Activated CD8-positive, alpha-beta T cell treated with anti-CD3 and anti-CD28 coated beads for 36 hours (primary cell): ENCODE measurements at regions not wholly inside any gene's neighbourhood (a gene's known extent, or its start where the extent isn't known, plus 50 kb on each side); places are given as distances from the start of the nearest gene placed in this dataset.

Experiments
- ATAC-seq: fragments of 200-7000 bp; cut with Tn5 transposase; one replicate; pipeline ENCODE4 v1.10.0; 2021; ENCODE audit warnings: mild to moderate bottlenecking, moderate library complexity
- CTCF ChIA-PET: fragments of 350-600 bp; sonication (Branson Sonifier 250); formaldehyde crosslinking; loops from one replicate; lab custom pipeline; 2021; ENCODE audit warnings: antibody characterized with exemption; lab: Charles Lee
- POLR2A ChIA-PET: fragments of 350-600 bp; sonication (Branson Sonifier 250); formaldehyde crosslinking; loops from one replicate; lab custom pipeline; 2021; ENCODE audit warnings: antibody characterized with exemption; lab: Charles Lee
- DNase-seq: peaks from one replicate; pipeline ENCODE4 v3.0.0-alpha.2; 2020
- H3K27ac Mint-ChIP-seq: one replicate; pipeline ENCODE4 v1.8.0; 2021; ENCODE audit warnings: mild to moderate bottlenecking, mixed read lengths
- H3K27me3 Mint-ChIP-seq: one replicate; pipeline ENCODE4 v1.8.0; 2021; ENCODE audit warnings: mixed read lengths
- H3K36me3 Mint-ChIP-seq: one replicate; pipeline ENCODE4 v1.8.0; 2021; ENCODE audit warnings: low read depth, mixed read lengths
- H3K4me1 Mint-ChIP-seq: one replicate; pipeline ENCODE4 v1.8.0; 2021; ENCODE audit warnings: low read depth, mixed read lengths
- H3K4me3 Mint-ChIP-seq: one replicate; pipeline ENCODE4 v1.8.0; 2021; ENCODE audit warnings: mild to moderate bottlenecking, moderate library complexity, mixed read lengths
- H3K9me3 Mint-ChIP-seq: one replicate; pipeline ENCODE4 v1.8.0; 2021; ENCODE audit warnings: mixed read lengths
- intact Hi-C: fragments of 100-400 bp; cut with micrococcal nuclease; formaldehyde crosslinking; loops from one replicate; pipeline ENCODE4 v1.10.0; 2022
- TF ChIP-seq, protein P1 (sequence below): fragments of 200-600 bp; IDR thresholded peaks from one replicate; pipeline ENCODE4 v1.8.0; 2022; ENCODE audit warnings: antibody characterized with exemption, mild to moderate bottlenecking

DNA sequence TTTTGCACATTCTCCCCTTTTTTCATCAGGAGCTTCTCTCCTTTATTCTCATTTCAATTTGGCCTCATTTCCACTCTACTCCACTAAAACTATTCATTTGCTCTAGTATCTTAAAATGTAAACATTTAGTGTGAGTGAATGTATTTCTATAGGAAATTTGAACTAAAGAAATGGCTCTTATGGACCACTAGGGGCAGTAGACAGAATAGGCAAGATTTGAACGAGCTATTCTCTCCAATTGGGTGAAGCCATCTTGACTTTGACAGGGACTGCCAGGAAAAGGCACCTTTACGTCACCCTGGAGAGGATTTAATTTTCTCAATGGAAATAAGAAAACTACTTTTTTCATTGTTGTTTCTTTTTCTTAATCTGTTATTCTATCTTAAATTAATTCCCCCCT is 666.3 kb downstream of the DNAH5 start:
- ATAC-seq, result no peak
- H3K4me1 Mint-ChIP-seq, result no peaks in the 10 kb centered on the region

DNA sequence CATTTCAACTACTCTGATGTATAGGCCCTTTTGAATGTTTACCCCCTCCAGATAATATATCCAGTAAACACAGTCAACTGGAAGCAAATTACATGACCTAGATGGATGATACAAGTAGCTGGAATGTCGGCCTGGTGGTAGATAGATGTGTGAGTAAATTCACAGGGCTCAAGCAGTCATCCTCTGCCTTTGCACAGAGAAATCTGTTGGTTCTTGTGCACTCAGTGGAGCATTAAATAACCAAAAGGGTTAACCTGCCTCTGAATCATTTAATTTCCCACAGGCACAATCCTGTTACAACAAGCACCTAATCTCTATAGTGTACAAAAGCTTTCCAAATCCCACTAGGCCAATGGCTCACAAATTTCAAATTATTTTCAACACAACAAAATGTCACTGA is 668.3 kb downstream of the DNAH5 start:
- POLR2A ChIA-PET, result no interaction called here
- no peaks in the 10 kb centered on the region for H3K27me3 Mint-ChIP-seq

More for the DNA sequence above, 666.3 kb downstream of the DNAH5 start:
- H3K9me3 Mint-ChIP-seq, result peaks cover 6% of the 10 kb centered on the region
- intact Hi-C loops, result no loop called here
- no peak overlapping the region for H3K4me3 Mint-ChIP-seq
- no peak for DNase-seq
- ChIA-PET POLR2A (no interaction called here), CTCF (interaction anchor here (1.0 to 1.4 kb wide), 3 partner anchors 15 to 31 kb away, joined by 3 to 4 read pairs (median 3); no protein-coding TSS in a partner anchor)
- no peaks in the 10 kb centered on the region for H3K27me3 Mint-ChIP-seq
- H3K36me3 Mint-ChIP-seq, result no peaks in the 10 kb centered on the region
- H3K27ac Mint-ChIP-seq, result no peak overlapping the region
- TF ChIP-seq, protein P1, sequence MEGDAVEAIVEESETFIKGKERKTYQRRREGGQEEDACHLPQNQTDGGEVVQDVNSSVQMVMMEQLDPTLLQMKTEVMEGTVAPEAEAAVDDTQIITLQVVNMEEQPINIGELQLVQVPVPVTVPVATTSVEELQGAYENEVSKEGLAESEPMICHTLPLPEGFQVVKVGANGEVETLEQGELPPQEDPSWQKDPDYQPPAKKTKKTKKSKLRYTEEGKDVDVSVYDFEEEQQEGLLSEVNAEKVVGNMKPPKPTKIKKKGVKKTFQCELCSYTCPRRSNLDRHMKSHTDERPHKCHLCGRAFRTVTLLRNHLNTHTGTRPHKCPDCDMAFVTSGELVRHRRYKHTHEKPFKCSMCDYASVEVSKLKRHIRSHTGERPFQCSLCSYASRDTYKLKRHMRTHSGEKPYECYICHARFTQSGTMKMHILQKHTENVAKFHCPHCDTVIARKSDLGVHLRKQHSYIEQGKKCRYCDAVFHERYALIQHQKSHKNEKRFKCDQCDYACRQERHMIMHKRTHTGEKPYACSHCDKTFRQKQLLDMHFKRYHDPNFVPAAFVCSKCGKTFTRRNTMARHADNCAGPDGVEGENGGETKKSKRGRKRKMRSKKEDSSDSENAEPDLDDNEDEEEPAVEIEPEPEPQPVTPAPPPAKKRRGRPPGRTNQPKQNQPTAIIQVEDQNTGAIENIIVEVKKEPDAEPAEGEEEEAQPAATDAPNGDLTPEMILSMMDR, result no peak

DNA sequence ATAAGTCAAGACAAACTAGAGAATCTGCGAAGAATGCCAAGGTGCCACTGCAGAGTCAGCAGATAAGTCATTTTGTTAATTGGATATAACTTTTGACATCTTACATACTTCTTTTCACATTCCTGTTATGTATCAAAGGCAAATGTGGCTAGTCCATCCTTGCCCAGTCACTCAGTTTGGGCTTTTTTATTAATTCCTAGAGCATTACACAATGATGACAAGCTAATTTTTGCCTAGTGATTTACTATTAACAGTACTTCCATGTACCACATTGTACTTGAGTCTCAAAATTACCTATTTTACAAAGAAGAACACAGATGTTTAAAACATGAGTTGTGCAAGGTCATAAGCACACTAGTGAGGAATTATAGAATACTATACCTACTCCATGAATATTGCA is 680.8 kb downstream of the DNAH5 start:
- TF ChIP-seq, protein P1, result no peak
- H3K4me1 Mint-ChIP-seq, result no peaks in the 10 kb centered on the region
- ATAC-seq (no peak), DNase-seq (no peak)
- intact Hi-C loops, result no loop called here
- H3K27ac Mint-ChIP-seq, result no peak overlapping the region
- peaks cover 5% of the 10 kb centered on the region for H3K9me3 Mint-ChIP-seq
- no peak overlapping the region for H3K4me3 Mint-ChIP-seq
- POLR2A ChIA-PET, result no interaction called here
- CTCF ChIA-PET, result interaction anchor here (1.3 kb wide), 1 partner anchor 15 kb away, joined by 3 read pairs; no protein-coding TSS in a partner anchor
- H3K36me3 Mint-ChIP-seq, result no peaks in the 10 kb centered on the region
- H3K27me3 Mint-ChIP-seq, result no peaks in the 10 kb centered on the region

More for the DNA sequence above, 668.3 kb downstream of the DNAH5 start:
- Mint-ChIP-seq H3K4me1 (no peaks in the 10 kb centered on the region), H3K4me3 (no peak overlapping the region), H3K27ac (no peak overlapping the region), H3K9me3 (peaks cover 8% of the 10 kb centered on the region), H3K36me3 (no peaks in the 10 kb centered on the region)
- TF ChIP-seq, protein P1, result no peak
- CTCF ChIA-PET, result no interaction called here
- intact Hi-C loops, result no loop called here
- ATAC-seq (no peak), DNase-seq (no peak)

DNA sequence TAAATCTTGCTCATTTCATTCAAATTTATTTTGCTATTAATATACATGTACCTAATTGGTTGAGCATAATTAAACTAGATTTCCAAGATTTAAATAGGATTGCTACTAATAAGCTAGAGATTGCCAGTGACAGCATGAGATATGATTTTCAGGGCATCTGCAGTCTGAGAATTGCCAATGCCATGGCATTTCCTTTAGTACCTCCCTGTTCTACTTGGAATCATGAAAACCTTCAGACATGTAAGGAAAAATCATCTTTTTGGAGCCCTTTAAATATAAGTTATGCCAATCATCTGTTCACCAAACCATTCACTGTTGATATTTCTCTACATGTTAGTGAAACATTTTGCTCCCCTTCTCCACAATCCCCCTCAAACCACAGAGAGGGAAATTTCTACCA is 691.4 kb downstream of the DNAH5 start:
- H3K36me3 Mint-ChIP-seq, result no peaks in the 10 kb centered on the region
- ATAC-seq, result no peak
- H3K27me3 Mint-ChIP-seq, result no peaks in the 10 kb centered on the region
- CTCF ChIA-PET, result no interaction called here
- H3K4me3 Mint-ChIP-seq, result no peak overlapping the region
- TF ChIP-seq, protein P1, result no peak
- peaks cover 6% of the 10 kb centered on the region for H3K9me3 Mint-ChIP-seq
- DNase-seq, result no peak
- H3K27ac Mint-ChIP-seq, result no peak overlapping the region
- intact Hi-C loops, result no loop called here
- POLR2A ChIA-PET, result no interaction called here
- H3K4me1 Mint-ChIP-seq, result no peaks in the 10 kb centered on the region

DNA sequence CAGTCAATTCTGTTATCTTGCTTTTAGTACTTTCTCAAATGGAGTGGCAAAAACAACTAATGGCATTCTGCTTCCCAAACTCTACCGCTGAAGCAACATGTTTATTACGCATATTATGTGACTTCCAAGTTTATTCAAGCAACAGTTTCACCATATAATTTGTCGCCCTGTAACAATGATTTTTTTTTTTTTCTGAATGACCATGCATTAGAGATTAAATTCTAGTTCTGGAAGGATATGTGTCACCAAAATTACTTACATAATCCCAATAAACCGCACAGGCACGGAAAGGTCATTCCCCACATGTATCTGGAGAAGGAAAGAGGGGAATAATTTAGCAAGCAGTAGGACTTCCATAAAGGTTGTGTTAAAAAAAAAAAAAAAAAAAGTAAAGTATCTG is 691.8 kb downstream of the DNAH5 start:
- Mint-ChIP-seq H3K27ac (no peak overlapping the region), H3K27me3 (no peaks in the 10 kb centered on the region), H3K36me3 (no peaks in the 10 kb centered on the region), H3K4me1 (no peaks in the 10 kb centered on the region), H3K4me3 (no peak overlapping the region), H3K9me3 (peaks cover 7% of the 10 kb centered on the region)
- intact Hi-C loops, result no loop called here
- POLR2A ChIA-PET, result no interaction called here
- no peak for ATAC-seq
- CTCF ChIA-PET, result no interaction called here
- TF ChIP-seq, protein P1, result no peak
- DNase-seq, result no peak
